ENCODE measurements at regions not wholly inside any gene's neighbourhood (a gene's known extent, or its start where the extent isn't known, plus 50 kb on each side); places are given as distances from the start of the nearest gene placed in this dataset.

GRCh38 chr16:13571036-13571435 is 348.9 kb upstream of the ERCC4 start:
- TF ChIP-seq POLR2A (IDR thresholded peaks at IDR 0.05; ENCODE audit: low read length), result no peak
- TF ChIP-seq GATA1 (IDR thresholded peaks at IDR 0.05; ENCODE audit: low read depth, low read length), result no peak

All from erythroblast (primary cell).